ENCODE measurements at regions not wholly inside any gene's neighbourhood (a gene's known extent, or its start where the extent isn't known, plus 50 kb on each side); places are given as distances from the start of the nearest gene placed in this dataset.
"Not testable (repeated sequence)": the region's sequence is repeated elsewhere in the genome, so short reads cannot be mapped to it uniquely, and the experiment has no call there.

- TF ChIP-seq CTCF (IDR thresholded peaks at IDR 0.05; ENCODE audit: extremely low read depth in 1 of 2, insufficient read depth in 1 of 2, low read depth in 1 of 2, low read length in 2 of 2); POLR2A (IDR thresholded peaks at IDR 0.05; ENCODE audit: low read depth, low read length); EZH2 (IDR thresholded peaks at IDR 0.05; ENCODE audit: borderline replicate concordance, low read depth, low read length, severe bottlenecking); POLR2AphosphoS5 (IDR thresholded peaks at IDR 0.05; ENCODE audit: insufficient read depth, low read depth, low read length): not testable (repeated sequence)
These were observed 323.2 kb upstream of the PIK3C3 start for GRCh38 chr18:41631723-41632285.

Measured in endothelial cell of umbilical vein (primary cell).